Tibial nerve (tissue), 3 donors: ENCODE measurements at regions not wholly inside any gene's neighbourhood (a gene's known extent, or its start where the extent isn't known, plus 50 kb on each side); places are given as distances from the start of the nearest gene placed in this dataset.

Experiments used
- CTCF ChIP-seq, 5 experiments: fragments of 200-600 bp in 3 of 5; fragments of 450-650 bp in 2 of 5; sonication (generic) in 3 of 5; IDR thresholded peaks; one replicate each; pipeline ENCODE4 v1.5.1; 2016 to 2019; ENCODE audit warnings: antibody characterized with exemption in 5 of 5, mild to moderate bottlenecking in 3 of 5, moderate library complexity in 2 of 5
- POLR2A ChIP-seq, 2 donors: fragments of 450-650 bp; IDR thresholded peaks; one replicate each; pipeline ENCODE4 v1.6.1; 2017; ENCODE audit warnings: antibody characterized with exemption in 2 of 2, mild to moderate bottlenecking in 2 of 2, moderate library complexity in 2 of 2

GRCh38 chr17:68141050-68141449 is 105.5 kb downstream of the KPNA2 start:
- TF ChIP-seq POLR2A (IDR thresholded peaks at IDR 0.05) (no peak), CTCF (IDR thresholded peaks at IDR 0.05) (no peak)
